ENCODE measurements at regions not wholly inside any gene's neighbourhood (a gene's known extent, or its start where the extent isn't known, plus 50 kb on each side); places are given as distances from the start of the nearest gene placed in this dataset.

DNA sequence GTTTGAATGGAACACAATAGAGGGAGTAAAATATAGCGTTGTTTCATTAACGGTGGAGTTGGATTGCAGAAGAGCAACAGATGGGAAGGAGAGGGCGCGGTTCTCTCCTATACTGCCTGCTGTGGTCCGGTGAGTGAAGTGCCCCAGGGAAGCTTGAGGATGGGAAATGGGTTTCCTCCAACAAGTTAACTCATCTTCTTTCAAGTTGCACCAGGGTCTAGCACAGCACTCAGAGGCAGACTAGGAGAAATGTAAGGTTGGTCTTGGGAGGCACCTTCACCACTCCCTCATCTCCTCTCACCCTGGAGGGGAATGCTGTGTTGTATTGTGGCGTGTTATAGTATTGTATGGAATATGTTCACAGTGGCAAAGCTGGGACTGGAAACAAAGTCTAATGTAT, 96.9 kb upstream of the SLC24A3 start:
- Histone ChIP-seq H2AK5ac (ENCODE audit: low read depth, low read length) (no peak overlapping the region), H3K79me1 (ENCODE audit: low read depth, low read length) (no peaks in the 10 kb centered on the region), H2AFZ (ENCODE audit: low read length) (no peak overlapping the region), H3K14ac (ENCODE audit: insufficient read length) (no peak overlapping the region), H3K4me1 (replicated peaks in 1 of 4; ENCODE audit: control insufficient read depth in 3 of 4, insufficient read depth in 4 of 4, low read length in 3 of 4) (no peaks in the 10 kb centered on the region), H2BK20ac (ENCODE audit: low read length) (no peak overlapping the region), H3K23me2 (ENCODE audit: low read depth, low read length) (no peaks in the 10 kb centered on the region), H4K5ac (ENCODE audit: insufficient read length, low read depth, low read length) (no peak overlapping the region), H2BK15ac (ENCODE audit: low read length) (no peak overlapping the region), H3K56ac (replicated peaks; ENCODE audit: insufficient read length, low read depth, low read length) (no peak overlapping the region), H3K27me3 (replicated peaks in 1 of 4; ENCODE audit: control insufficient read depth in 3 of 4, extremely low read depth in 1 of 4, insufficient read depth in 3 of 4, low read length in 3 of 4) (no peaks in the 10 kb centered on the region), H2BK5ac (ENCODE audit: low read depth, low read length) (no peak overlapping the region), H3K36me3 (ENCODE audit: control insufficient read depth in 2 of 4, insufficient read depth in 4 of 4, low read length in 3 of 4) (no peaks in the 10 kb centered on the region), H3K79me2 (ENCODE audit: control insufficient read depth in 1 of 2, insufficient read depth in 2 of 2, low read length in 2 of 2) (no peaks in the 10 kb centered on the region), H3K4me2 (ENCODE audit: insufficient read depth in 1 of 2, low read depth in 2 of 2, low read length in 2 of 2) (no peak overlapping the region), H3K4me3 (ENCODE audit: extremely low read depth in 1 of 4, insufficient read depth in 2 of 4, low read depth in 3 of 4, low read length in 4 of 4) (no peak overlapping the region), H3K18ac (ENCODE audit: extremely low read depth, low read length) (no peak overlapping the region), H4K20me1 (replicated peaks in 1 of 2; ENCODE audit: control insufficient read depth in 1 of 2, insufficient read depth in 2 of 2, low read length in 2 of 2) (no peaks in the 10 kb centered on the region), H3K4ac (replicated peaks; ENCODE audit: insufficient read length, low read depth, low read length) (no peak overlapping the region), H3K27ac (ENCODE audit: low read depth, low read length) (no peak overlapping the region), H2BK120ac (replicated peaks; ENCODE audit: low read depth, low read length) (no peak overlapping the region), H3K9ac (replicated peaks in 1 of 4; ENCODE audit: extremely low read depth in 1 of 4, low read depth in 3 of 4, low read length in 3 of 4) (no peak overlapping the region), H2BK12ac (ENCODE audit: low read depth, low read length) (no peak overlapping the region), H4K8ac (ENCODE audit: extremely low read depth, insufficient read depth, low read length) (no peak overlapping the region), H3K23ac (ENCODE audit: insufficient read length) (no peak overlapping the region), H3K9me3 (ENCODE audit: insufficient read depth in 2 of 2, low read depth in 1 of 2, low read length in 1 of 2) (no peaks in the 10 kb centered on the region), H4K91ac (replicated peaks; ENCODE audit: insufficient read length, low read length) (no peak overlapping the region)
- ChIA-PET CTCF (ENCODE audit: partially characterized antibody) (interaction anchor here (0.6 kb wide), 1 partner anchor 349 kb away, joined by 3 read pairs; no protein-coding TSS in a partner anchor), POLR2A (ENCODE audit: partially characterized antibody) (no interaction called here)
- no peak for DNase-seq (ENCODE audit: low read depth in 1 of 2, low spot score in 2 of 2)
- 91% methylated on average over 6 of the region's 6 CpGs; no CpG with 5 or more reads in 1 of the 2 experiments for WGBS, 2 experiments (ENCODE audit: extremely low coverage in 1 of 2, insufficient coverage in 1 of 2, insufficient read length in 1 of 2, insufficient replicate concordance in 2 of 2, low coverage in 1 of 2, low lambda C conversion rate in 2 of 2, missing lambda C conversion rate in 1 of 2)
- FAIRE-seq, result no peak
- TF ChIP-seq CHD1 (IDR thresholded peaks at IDR 0.05; ENCODE audit: low read depth, low read length), result no peak
- no peak for TF ChIP-seq YY1 (IDR thresholded peaks at IDR 0.05; ENCODE audit: low read depth, low read length)
- no peak for TF ChIP-seq SRF (IDR thresholded peaks at IDR 0.05; ENCODE audit: low read depth, low read length)
- TF ChIP-seq BACH1 (IDR thresholded peaks at IDR 0.05; ENCODE audit: low read length), result no peak

All from H1 (cell line).